Endothelial cell of umbilical vein (primary cell): ENCODE measurements at regions not wholly inside any gene's neighbourhood (a gene's known extent, or its start where the extent isn't known, plus 50 kb on each side); places are given as distances from the start of the nearest gene placed in this dataset.

Experiments used
- BruUV-seq: library from RNA; stranded (reverse); fragments of 400-500 nt; replicated peaks from 2 replicates; lab custom pipeline; 2021; lab: Mats Ljungman, UMichigan
- CTCF ChIA-PET: fragments of 300-600, 350-600 bp; sonication (Branson Sonifier 250); formaldehyde crosslinking; loops from one replicate; lab custom pipeline; 2021; ENCODE audit warnings: antibody characterized with exemption, inconsistent platforms; lab: Charles Lee
- POLR2A ChIA-PET: fragments of 300-600, 350-600 bp; sonication (Branson Sonifier 250); formaldehyde crosslinking; loops from one replicate; lab custom pipeline; 2021; ENCODE audit warnings: antibody characterized with exemption, inconsistent platforms; lab: Charles Lee
- DNase-seq: peaks from one replicate; pipeline ENCODE4 v3.0.0-alpha.2; 2011; ENCODE audit warnings: low read depth, low spot score
- FAIRE-seq: peaks from 2 replicates; lab custom pipeline; 2011; peaks lifted over from hg19 to GRCh38; lab: Jason Lieb, UNC
- H2AFZ ChIP-seq: 2 replicates; pipeline ENCODE4 v1.6.0; 2012; ENCODE audit warnings: low read depth, low read length, control low read depth, inconsistent platforms
- H3K27ac ChIP-seq: 2 replicates; pipeline ENCODE4 v1.5.1; 2011; ENCODE audit warnings: low read depth, mild to moderate bottlenecking, control low read depth, low read length, moderate library complexity; ENCODE audit not compliant: insufficient read depth
- H3K27me3 ChIP-seq, 2 experiments: 2 replicates each; pipeline versions ENCODE4 v1.6.0 to v1.6.1; 2011; ENCODE audit warnings: low read length in 2 of 2, mixed read lengths in 1 of 2; ENCODE audit not compliant: control insufficient read depth in 2 of 2, insufficient read depth in 2 of 2
- H3K36me3 ChIP-seq, 2 experiments: 2 replicates in 1 of 2; 3 replicates in 1 of 2; pipeline ENCODE4 v1.5.1; 2011; ENCODE audit warnings: low read length in 2 of 2, mild to moderate bottlenecking in 1 of 2, moderate library complexity in 1 of 2; ENCODE audit not compliant: control insufficient read depth in 2 of 2, insufficient read depth in 2 of 2; ENCODE audit errors: extremely low read depth in 1 of 2
- H3K4me1 ChIP-seq: 3 replicates; pipeline ENCODE4 v1.5.1; 2011; ENCODE audit warnings: mild to moderate bottlenecking, low read length; ENCODE audit not compliant: control insufficient read depth, insufficient read depth; ENCODE audit errors: extremely low read depth
- H3K4me2 ChIP-seq: 2 replicates; pipeline ENCODE4 v1.6.1; 2011; ENCODE audit warnings: low read length, control low read depth, mixed read lengths; ENCODE audit not compliant: insufficient read depth
- H3K4me3 ChIP-seq, 3 experiments: fragments of 200-600 bp in 1 of 3; sonication (generic), shearing (Covaris generic) in 1 of 3; replicated peaks in 1 of 3; 2 replicates each; pipeline ENCODE4 v1.5.1; 2011 to 2016; ENCODE audit warnings: control low read depth in 3 of 3, low read length in 3 of 3, mild to moderate bottlenecking in 2 of 3, inconsistent platforms in 1 of 3, low read depth in 1 of 3, moderate library complexity in 1 of 3; ENCODE audit not compliant: insufficient read depth in 1 of 3
- H3K79me2 ChIP-seq: 2 replicates; pipeline ENCODE4 v1.6.0; 2012; ENCODE audit warnings: low read length, inconsistent platforms; ENCODE audit not compliant: control insufficient read depth, insufficient read depth
- H3K9ac ChIP-seq: replicated peaks from 2 replicates; pipeline ENCODE3; 2011; ENCODE audit warnings: low read length, control low read depth; ENCODE audit not compliant: insufficient read depth; ENCODE audit errors: extremely low read depth
- H3K9me1 ChIP-seq: replicated peaks from 3 replicates; pipeline ENCODE4 v1.6.0; 2011; ENCODE audit warnings: mild to moderate bottlenecking, low read length; ENCODE audit not compliant: control insufficient read depth, insufficient read depth; ENCODE audit errors: extremely low read depth
- H3K9me3 ChIP-seq: replicated peaks from 2 replicates; pipeline ENCODE4 v1.5.1; 2012; ENCODE audit warnings: low read length, inconsistent platforms; ENCODE audit not compliant: control insufficient read depth, insufficient read depth
- H4K20me1 ChIP-seq: replicated peaks from 2 replicates; pipeline ENCODE3; 2011; ENCODE audit warnings: mild to moderate bottlenecking, low read length; ENCODE audit not compliant: control insufficient read depth, insufficient read depth; ENCODE audit errors: extremely low read depth
- EZH2 ChIP-seq: IDR thresholded peaks from 2 replicates; pipeline ENCODE4 v1.6.1; 2012; ENCODE audit warnings: borderline replicate concordance, low read depth, mild to moderate bottlenecking, moderate library complexity, low read length, inconsistent platforms; ENCODE audit not compliant: severe bottlenecking
- FOS ChIP-seq: IDR thresholded peaks from 2 replicates; pipeline ENCODE4 v1.6.1; 2011; ENCODE audit warnings: mild to moderate bottlenecking, low read length, moderate library complexity, borderline replicate concordance; ENCODE audit not compliant: insufficient read depth
- GATA2 ChIP-seq: IDR thresholded peaks from 2 replicates; pipeline ENCODE4 v1.7.0; 2011; ENCODE audit warnings: low read depth, mild to moderate bottlenecking, moderate library complexity, mixed read lengths, low read length; ENCODE audit not compliant: insufficient read length, insufficient read depth
- JUN ChIP-seq: IDR thresholded peaks from 2 replicates; pipeline ENCODE4 v1.6.1; 2011; ENCODE audit warnings: borderline replicate concordance, low read depth; ENCODE audit not compliant: insufficient read length, insufficient read depth
- MYC ChIP-seq: IDR thresholded peaks from one replicate; pipeline ENCODE4 v1.6.1; 2011; ENCODE audit warnings: mild to moderate bottlenecking, low read depth, low read length
- POLR2A ChIP-seq: IDR thresholded peaks from 2 replicates; pipeline ENCODE4 v1.6.1; 2012; ENCODE audit warnings: low read depth, mild to moderate bottlenecking, control low read depth, low read length
- POLR2AphosphoS5 ChIP-seq: IDR thresholded peaks from 2 replicates; pipeline ENCODE4 v1.6.1; 2012; ENCODE audit warnings: low read depth, mild to moderate bottlenecking, control low read depth, low read length, moderate library complexity; ENCODE audit not compliant: insufficient read depth
- dilution Hi-C: fragments of 300-500 bp; cut with MboI; formaldehyde crosslinking; loops from one replicate; pipeline ENCODE4 v1.15.0; 2019; ENCODE audit warnings: low sequenced_read_pairs; ENCODE audit not compliant: extremely low pct_ligation_motif_present
- intact Hi-C: fragments of 100-400 bp; cut with micrococcal nuclease; formaldehyde crosslinking; loops from one replicate; pipeline ENCODE4 v1.10.0; 2022
- TF ChIP-seq, protein P1 (sequence below): IDR thresholded peaks from 2 replicates; pipeline ENCODE4 v1.6.1; 2011; ENCODE audit not compliant: insufficient read depth, insufficient read length
- TF ChIP-seq, protein P2 (sequence below), 2 donors: IDR thresholded peaks; 1 replicate in 1 of 2; 2 replicates in 1 of 2; pipeline ENCODE4 v1.5.1; 2011; ENCODE audit warnings: low read length in 2 of 2, mild to moderate bottlenecking in 2 of 2, moderate library complexity in 2 of 2, control low read depth in 1 of 2, inconsistent platforms in 1 of 2, low read depth in 1 of 2; ENCODE audit not compliant: insufficient read depth in 1 of 2; ENCODE audit errors: extremely low read depth in 1 of 2

DNA sequence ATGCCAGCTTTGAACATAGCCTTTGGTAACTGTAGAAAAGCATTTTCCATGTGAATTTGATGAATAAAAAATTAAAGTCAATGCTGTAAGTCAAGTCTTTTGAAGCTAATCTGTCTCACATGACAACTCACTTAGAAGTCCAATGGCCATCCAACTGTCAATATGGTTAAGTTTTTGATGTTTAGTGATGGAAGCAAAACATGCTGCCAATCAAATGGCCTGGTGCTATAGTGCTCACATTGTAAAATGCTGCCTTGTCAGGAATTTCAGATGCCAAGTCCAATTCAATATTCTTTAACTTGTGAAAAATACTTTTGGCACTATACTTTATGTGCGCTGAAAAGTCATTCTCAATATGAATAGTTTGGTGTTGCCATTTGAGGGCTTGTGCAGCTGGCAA, 1361.8 kb upstream of the ALCAM start:
- FAIRE-seq (no peak), DNase-seq (no peak)
- intact Hi-C loops = no loop called here
- BruUV-seq = no TSS peak
- Histone ChIP-seq H3K9me1 (no peaks in the 10 kb centered on the region), H3K79me2 (no peaks in the 10 kb centered on the region), H3K4me2 (no peak overlapping the region), H3K27ac (no peak overlapping the region), H2AFZ (no peak overlapping the region), H3K4me1 (no peaks in the 10 kb centered on the region), H3K4me3 (no peak overlapping the region), H3K9me3 (no peaks in the 10 kb centered on the region), H3K36me3 (no peaks in the 10 kb centered on the region), H3K9ac (no peak overlapping the region), H3K27me3 (no peaks in the 10 kb centered on the region), H4K20me1 (no peaks in the 10 kb centered on the region)
- dilution Hi-C loops = no loop called here
- ChIA-PET POLR2A (no interaction called here), CTCF (interaction anchor here (1.1 to 3.7 kb wide), 2 partner anchors 9 to 12 kb away, joined by 4 to 16 read pairs; no protein-coding TSS in a partner anchor)
- TF ChIP-seq FOS (no peak), MYC (no peak), POLR2A (no peak), EZH2 (no peak), JUN (no peak)
- TF ChIP-seq, protein P1, sequence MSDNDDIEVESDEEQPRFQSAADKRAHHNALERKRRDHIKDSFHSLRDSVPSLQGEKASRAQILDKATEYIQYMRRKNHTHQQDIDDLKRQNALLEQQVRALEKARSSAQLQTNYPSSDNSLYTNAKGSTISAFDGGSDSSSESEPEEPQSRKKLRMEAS = no peak

DNA sequence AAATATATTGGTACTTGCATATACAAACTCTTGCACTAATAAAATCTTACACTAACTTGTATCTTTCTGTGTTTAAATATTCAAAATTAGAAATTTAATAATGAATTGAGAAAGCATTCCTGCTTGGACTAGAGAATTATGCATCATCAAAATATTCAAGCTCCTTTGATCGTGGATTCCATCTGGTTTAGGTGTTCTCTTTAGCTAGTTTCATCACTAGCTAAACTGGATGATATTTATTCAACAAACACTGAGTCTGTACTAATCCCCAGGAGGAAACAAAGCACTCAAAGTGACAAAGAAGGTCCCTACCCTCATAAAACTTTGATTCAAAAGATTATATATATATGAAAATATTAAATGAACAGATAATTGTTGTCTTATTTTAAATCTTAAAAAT, 1360.9 kb upstream of the ALCAM start:
- DNase-seq = no peak
- Histone ChIP-seq H3K4me1 (no peaks in the 10 kb centered on the region), H3K36me3 (no peaks in the 10 kb centered on the region), H3K27me3 (no peaks in the 10 kb centered on the region), H2AFZ (no peak overlapping the region), H3K4me2 (no peak overlapping the region), H3K27ac (no peak overlapping the region), H4K20me1 (no peaks in the 10 kb centered on the region), H3K4me3 (no peak overlapping the region), H3K79me2 (no peaks in the 10 kb centered on the region), H3K9ac (no peak overlapping the region), H3K9me3 (no peaks in the 10 kb centered on the region), H3K9me1 (no peaks in the 10 kb centered on the region)
- FAIRE-seq = no peak
- no TSS peak for BruUV-seq
- TF ChIP-seq, protein P2, sequence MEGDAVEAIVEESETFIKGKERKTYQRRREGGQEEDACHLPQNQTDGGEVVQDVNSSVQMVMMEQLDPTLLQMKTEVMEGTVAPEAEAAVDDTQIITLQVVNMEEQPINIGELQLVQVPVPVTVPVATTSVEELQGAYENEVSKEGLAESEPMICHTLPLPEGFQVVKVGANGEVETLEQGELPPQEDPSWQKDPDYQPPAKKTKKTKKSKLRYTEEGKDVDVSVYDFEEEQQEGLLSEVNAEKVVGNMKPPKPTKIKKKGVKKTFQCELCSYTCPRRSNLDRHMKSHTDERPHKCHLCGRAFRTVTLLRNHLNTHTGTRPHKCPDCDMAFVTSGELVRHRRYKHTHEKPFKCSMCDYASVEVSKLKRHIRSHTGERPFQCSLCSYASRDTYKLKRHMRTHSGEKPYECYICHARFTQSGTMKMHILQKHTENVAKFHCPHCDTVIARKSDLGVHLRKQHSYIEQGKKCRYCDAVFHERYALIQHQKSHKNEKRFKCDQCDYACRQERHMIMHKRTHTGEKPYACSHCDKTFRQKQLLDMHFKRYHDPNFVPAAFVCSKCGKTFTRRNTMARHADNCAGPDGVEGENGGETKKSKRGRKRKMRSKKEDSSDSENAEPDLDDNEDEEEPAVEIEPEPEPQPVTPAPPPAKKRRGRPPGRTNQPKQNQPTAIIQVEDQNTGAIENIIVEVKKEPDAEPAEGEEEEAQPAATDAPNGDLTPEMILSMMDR (IDR thresholded peaks at IDR 0.05; ENCODE audit: extremely low read depth in 1 of 2, insufficient read depth in 1 of 2, low read depth in 1 of 2, low read length in 2 of 2) = no peak
- TF ChIP-seq GATA2 (no peak), POLR2A (no peak), FOS (no peak), JUN (no peak), EZH2 (no peak), MYC (no peak), POLR2AphosphoS5 (no peak)
- ChIA-PET POLR2A (no interaction called here), CTCF (interaction anchor here (1.3 to 3.7 kb wide), 2 partner anchors 10 to 13 kb away, joined by 4 to 16 read pairs; no protein-coding TSS in a partner anchor)
- intact Hi-C loops (no loop called here), dilution Hi-C loops (no loop called here)
